GM18507 (cell line): ENCODE measurements at regions not wholly inside any gene's neighbourhood (a gene's known extent, or its start where the extent isn't known, plus 50 kb on each side); places are given as distances from the start of the nearest gene placed in this dataset.

Experiments used
- DNase-seq: peaks from one replicate; pipeline ENCODE4 v3.0.0; 2011; ENCODE audit warnings: low read depth; ENCODE audit not compliant: insufficient read length; ENCODE audit errors: extremely low spot score
- FAIRE-seq: peaks from 2 replicates; lab custom pipeline; 2011; peaks lifted over from hg19 to GRCh38; lab: Jason Lieb, UNC

- no peak for DNase-seq
- FAIRE-seq: no peak
Observed at GRCh38 chr2:57793310-57793709, 253.3 kb upstream of the VRK2 start.

- FAIRE-seq (no peak), DNase-seq (no peak)
Observed at GRCh38 chr2:57796527-57796926, 250.1 kb upstream of the VRK2 start.

GRCh38 chr2:57798346-57798745 lies 248.3 kb upstream of the VRK2 start:
- FAIRE-seq: no peak
- no peak for DNase-seq

- no peak for FAIRE-seq
- DNase-seq: no peak
Observed at GRCh38 chr2:57802243-57802642, 244.4 kb upstream of the VRK2 start.

DNA sequence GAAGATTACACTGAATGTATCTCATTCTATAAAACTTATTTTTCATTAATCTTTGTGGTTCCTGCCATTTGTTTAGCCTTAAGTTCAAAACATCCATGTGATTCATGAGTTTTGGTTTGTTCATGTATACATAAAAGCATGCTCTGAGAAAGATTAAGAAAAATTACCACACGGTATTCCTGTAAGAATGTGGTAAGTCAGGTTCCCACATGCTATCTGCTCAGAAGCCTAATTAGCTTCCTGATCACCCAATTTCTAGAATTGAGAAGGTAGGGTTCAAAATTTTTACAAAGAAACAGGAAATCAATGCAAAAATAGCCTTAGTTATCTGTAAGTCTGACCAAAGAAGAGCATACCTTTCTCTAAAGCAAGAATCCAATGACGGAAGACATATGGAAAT lies 241.6 kb upstream of the VRK2 start:
- no peak for DNase-seq
- FAIRE-seq: no peak

DNA sequence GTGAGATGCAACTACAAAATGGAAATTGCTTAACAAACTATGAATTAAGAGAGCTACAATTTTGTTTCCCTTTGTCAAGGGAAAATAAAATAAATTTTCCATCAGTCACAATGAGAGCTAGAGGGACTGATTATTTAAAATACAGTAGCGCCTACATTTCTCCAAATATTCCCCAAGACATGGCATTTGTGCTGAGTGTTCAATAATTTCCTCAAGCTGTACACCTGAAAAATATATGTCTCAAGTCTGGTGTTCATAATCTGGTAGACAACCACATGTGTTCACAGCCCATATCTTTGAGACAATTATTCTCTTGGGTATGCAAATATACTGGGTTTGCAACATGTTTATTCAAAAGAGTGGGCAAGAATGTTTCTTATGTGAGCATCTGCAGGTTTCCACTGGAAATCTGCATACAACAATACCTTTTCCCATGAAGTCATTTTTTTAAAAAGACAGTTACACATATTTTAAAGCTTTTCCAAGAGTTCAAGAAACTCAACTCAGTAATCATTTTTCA lies 240.1 kb upstream of the VRK2 start:
- DNase-seq (no peak), FAIRE-seq (peak; percentile 9)

DNA sequence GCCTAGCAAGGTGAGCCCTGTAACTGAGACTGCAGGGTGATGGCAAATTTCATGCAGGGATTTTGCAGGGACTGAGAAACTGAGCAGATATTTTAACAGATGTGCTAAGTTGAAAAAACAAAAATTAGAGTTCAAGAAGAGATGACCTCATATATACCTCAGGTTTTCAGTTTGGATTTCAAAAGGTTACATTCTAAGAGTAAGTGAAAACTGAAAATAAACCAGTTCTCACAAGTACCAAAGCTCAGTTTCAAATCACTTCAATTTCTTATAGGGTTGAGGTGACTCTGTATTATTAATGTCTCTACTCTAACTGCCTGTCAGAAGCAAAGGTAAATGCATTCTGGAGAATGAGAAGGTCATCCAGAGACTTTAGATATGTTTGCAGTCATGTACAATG lies 237.4 kb upstream of the VRK2 start:
- FAIRE-seq: peak; percentile 38
- no peak for DNase-seq

DNA sequence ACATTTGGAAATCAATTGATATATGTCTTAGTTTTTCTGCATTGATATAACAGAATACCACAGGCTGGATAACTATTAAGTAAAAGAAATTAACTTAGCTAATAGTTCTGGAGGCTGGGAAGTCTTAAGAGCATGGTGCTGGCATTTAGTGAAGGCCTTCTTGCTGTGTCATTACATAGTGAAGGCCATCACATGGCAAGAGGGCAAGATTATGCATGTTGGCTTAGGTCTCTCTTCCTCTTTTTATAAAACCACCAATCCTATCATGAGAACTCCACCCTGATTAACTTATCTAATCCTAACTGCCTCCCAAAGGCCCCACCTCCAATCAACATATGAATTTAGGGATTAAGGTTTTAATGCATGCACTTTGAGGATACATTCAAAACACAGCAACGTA lies 225.5 kb upstream of the VRK2 start:
- FAIRE-seq (no peak), DNase-seq (no peak)

GRCh38 chr2:57828221-57828620 lies 218.4 kb upstream of the VRK2 start:
- DNase-seq: no peak

GRCh38 chr2:57834666-57835065 lies 211.9 kb upstream of the VRK2 start:
- no peak for DNase-seq
- no peak for FAIRE-seq

More at GRCh38 chr2:57828221-57828620, 218.4 kb upstream of the VRK2 start:
- FAIRE-seq: no peak

- FAIRE-seq (peak; percentile 21), DNase-seq (no peak)
Observed at GRCh38 chr2:57842531-57842930, 204.1 kb upstream of the VRK2 start.

DNA sequence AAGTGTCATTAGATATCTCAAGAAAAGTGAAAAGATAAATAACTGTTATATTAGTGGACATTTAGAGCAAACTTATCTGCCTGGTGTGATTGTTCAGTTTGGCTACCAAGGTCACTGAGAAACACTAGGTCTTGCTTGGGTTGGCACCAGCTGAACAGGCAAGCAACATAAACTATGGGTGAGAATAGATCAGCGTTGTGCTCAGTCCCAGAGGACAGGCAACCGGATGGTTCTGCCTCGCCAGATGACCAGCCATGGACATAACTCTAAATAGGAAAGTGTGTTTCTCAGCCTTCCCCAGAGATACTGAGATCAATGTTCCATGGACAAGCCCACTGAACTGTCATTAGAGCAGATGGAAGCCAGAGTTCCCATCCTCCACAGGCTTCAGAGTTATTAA lies 203.4 kb upstream of the VRK2 start:
- no peak for DNase-seq
- no peak for FAIRE-seq

- DNase-seq (no peak), FAIRE-seq (no peak)
Observed at GRCh38 chr2:57848723-57849122, 197.9 kb upstream of the VRK2 start.

DNA sequence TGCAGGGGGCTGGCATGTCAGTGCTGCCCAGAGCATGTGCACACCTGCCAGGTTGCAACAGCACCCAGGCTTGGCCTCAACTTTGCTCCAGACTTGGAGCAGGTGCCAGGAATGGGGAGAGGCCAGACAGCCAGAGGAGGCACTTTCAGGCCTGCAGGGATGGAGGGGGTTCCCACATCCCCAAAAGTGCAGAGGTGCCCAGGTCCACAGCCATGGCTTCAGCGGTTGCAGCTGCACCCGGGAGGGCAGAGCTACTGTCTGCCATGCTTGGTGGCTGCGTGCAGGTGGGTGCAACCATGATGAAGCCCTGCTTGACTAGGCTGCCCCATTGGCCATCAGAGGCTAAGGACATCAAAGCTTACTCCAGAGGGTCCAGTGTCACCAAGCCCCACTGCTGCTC lies 196.8 kb upstream of the VRK2 start:
- FAIRE-seq: no peak
- no peak for DNase-seq

DNA sequence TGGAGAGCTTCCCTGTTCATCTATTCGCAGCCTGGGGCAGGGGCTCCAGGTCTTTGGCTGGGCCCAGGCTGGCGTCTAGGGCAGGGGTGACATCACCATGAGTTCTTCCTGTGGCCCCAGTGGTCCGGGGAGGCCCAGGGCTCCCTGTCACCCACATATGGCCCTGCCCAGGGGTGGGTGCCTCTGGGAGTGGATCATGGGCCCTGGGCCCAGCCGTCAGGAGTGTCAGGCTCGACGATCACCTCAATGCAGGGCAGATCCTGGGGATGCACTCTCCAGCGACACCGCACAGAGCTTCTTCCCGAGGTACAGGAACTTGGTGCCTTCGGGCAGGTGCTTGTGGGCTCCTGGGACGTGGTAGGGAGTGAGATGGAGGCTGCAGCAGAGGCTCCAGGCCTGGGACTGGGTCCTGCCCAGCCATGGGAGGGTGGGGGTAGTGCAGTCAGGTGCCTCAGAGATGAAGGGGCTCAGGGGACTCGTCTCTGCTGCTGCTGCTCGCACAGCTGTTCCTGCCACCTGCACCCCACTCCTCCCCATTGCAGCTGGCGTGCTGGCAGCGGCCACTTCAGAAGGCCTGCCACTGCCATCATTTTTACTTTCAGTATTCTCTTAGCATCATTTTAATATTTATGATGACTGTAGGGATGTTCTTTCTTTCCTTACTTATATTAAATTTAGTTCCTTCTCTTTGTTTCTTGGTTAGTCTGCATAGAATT lies 196.0 kb upstream of the VRK2 start:
- FAIRE-seq (no peak), DNase-seq (no peak)

DNA sequence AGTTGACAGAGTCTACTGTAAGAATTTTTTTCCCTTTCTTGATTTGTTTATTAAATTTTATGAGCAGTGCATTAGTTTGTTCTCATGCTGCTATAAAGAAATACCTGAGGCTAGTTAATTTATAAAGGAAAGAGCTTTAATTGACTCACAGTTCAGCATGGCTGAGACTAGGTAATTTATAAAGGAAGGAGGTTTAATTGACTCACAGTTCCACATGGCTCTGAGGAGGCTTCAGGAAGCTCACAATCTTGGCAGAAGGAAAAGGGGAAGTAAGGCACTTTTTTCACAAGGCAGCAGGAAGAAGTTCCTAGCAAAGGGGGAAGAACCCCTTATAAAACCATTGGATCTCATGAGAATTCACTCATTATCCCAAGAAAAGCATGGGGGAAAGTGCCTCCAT lies 191.4 kb upstream of the VRK2 start:
- no peak for FAIRE-seq
- DNase-seq: no peak

- DNase-seq (no peak), FAIRE-seq (no peak)
Observed at GRCh38 chr2:57859755-57860154, 186.9 kb upstream of the VRK2 start.

DNA sequence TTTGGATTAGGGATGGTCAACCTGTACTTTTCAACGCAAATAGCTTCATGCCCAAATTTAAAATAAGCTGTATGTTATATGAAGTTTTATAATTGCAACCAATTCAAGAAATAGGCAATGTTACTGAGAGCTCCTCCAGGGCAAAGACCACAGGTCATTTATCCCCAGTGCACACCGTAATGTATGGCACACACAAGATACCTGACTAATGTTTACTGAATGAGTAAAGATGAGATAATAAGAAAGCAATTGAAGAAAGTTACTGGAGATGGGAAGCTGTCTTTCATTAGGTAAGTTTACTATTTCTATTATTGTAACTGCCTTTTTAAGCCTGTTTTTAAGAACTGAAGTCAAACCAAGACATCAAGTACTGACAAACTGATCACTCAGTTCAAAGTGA lies 184.5 kb upstream of the VRK2 start:
- DNase-seq: no peak
- no peak for FAIRE-seq

- FAIRE-seq (no peak), DNase-seq (no peak)
Observed at GRCh38 chr2:57862727-57863126, 183.9 kb upstream of the VRK2 start.

DNA sequence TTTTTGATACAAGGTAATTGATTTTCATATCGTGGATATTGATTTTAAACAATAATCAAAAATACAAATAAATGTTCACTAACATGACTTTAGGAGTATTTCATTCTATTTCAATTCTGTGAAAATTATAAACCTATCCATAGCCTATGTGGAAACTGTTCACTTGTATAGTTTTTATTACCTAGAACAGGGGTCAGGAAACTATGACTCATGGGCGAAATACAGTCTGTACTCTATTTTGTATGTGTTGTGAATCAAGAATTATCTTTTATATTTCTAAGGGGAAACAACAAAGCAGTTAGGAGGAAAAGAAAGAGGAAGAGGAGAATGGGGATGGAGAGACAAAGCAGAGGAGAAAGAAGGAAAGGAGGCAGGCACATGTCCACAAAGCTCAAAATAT lies 181.7 kb upstream of the VRK2 start:
- FAIRE-seq: no peak
- no peak for DNase-seq

- no peak for FAIRE-seq
- no peak for DNase-seq
Observed at GRCh38 chr2:57867730-57868129, 178.9 kb upstream of the VRK2 start.
